Fibroblast of villous mesenchyme (primary cell): ENCODE measurements at regions not wholly inside any gene's neighbourhood (a gene's known extent, or its start where the extent isn't known, plus 50 kb on each side); places are given as distances from the start of the nearest gene placed in this dataset.

ENCODE experiments used
- DNase-seq: peaks from one replicate; pipeline ENCODE4 v3.0.0-alpha.2; 2010; ENCODE audit warnings: low read depth
- H3K4me3 ChIP-seq: 2 replicates; pipeline ENCODE4 v1.5.1; 2011; ENCODE audit warnings: low read depth, mild to moderate bottlenecking, low read length
- TF ChIP-seq, protein P1 (sequence below): IDR thresholded peaks from 2 replicates; pipeline ENCODE4 v1.5.1; 2012; ENCODE audit warnings: low read depth, mild to moderate bottlenecking, low read length; ENCODE audit not compliant: insufficient read depth

DNA sequence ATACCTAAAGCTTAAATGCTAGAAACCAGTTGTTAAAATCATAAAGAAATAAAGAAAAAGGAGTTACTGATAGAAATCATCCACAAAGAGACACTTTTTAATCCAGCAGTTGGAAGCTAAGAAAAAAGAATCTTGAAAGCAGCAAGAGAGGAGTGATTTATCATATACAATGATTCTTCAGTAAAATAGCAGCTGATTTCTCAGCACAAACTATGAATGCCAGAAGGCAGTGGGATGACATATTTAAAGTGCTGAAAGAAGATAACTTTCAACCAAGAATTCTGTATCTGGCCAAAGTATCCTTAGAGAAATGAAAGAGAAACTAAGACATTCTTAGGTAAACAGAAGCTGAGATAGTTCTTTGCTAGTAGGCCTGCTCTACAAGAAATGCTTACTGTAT is 366.0 kb downstream of the HTR1A start:
- H3K4me3 ChIP-seq = no peak overlapping the region
- no peak for DNase-seq
- TF ChIP-seq, protein P1, sequence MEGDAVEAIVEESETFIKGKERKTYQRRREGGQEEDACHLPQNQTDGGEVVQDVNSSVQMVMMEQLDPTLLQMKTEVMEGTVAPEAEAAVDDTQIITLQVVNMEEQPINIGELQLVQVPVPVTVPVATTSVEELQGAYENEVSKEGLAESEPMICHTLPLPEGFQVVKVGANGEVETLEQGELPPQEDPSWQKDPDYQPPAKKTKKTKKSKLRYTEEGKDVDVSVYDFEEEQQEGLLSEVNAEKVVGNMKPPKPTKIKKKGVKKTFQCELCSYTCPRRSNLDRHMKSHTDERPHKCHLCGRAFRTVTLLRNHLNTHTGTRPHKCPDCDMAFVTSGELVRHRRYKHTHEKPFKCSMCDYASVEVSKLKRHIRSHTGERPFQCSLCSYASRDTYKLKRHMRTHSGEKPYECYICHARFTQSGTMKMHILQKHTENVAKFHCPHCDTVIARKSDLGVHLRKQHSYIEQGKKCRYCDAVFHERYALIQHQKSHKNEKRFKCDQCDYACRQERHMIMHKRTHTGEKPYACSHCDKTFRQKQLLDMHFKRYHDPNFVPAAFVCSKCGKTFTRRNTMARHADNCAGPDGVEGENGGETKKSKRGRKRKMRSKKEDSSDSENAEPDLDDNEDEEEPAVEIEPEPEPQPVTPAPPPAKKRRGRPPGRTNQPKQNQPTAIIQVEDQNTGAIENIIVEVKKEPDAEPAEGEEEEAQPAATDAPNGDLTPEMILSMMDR = no peak

DNA sequence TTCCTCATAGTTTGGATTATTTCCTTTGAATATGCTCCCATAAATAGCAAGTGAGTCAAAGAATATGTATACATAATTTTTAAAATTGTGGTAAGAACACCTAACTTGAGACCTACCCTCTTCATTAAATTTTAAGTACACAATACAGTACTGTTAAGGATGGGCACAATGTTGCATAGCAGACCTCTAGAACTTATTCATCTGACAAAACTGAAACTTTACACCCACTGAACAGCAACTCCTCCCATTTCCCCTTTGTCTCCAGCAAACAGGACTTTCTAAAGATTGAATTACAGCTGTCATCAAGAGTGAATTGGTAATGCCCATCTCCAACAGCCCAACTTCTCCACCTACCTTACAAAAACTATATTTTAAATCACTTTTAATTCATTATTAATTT is 388.9 kb downstream of the HTR1A start:
- DNase-seq = no peak
- H3K4me3 ChIP-seq = no peak overlapping the region
- TF ChIP-seq, protein P1 = no peak

DNA sequence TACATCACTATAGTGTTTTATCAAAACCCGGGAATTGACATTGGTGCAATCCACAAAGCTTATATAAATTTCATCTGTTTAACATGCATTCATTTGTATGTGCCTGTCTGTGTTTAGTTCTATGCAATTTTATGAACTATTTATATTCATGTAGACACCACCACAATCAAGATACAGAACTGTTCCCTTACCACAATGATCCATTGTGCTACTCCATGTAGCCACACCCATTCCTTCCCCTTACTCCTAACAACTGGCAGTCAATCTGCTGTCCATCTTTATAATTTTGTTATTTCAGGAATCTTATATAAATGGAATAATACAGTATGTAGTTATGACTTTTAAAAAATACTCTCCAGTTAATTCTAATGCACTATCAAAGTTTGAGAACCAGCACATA is 389.5 kb downstream of the HTR1A start:
- DNase-seq = no peak
- H3K4me3 ChIP-seq = no peak overlapping the region
- TF ChIP-seq, protein P1 = no peak

DNA sequence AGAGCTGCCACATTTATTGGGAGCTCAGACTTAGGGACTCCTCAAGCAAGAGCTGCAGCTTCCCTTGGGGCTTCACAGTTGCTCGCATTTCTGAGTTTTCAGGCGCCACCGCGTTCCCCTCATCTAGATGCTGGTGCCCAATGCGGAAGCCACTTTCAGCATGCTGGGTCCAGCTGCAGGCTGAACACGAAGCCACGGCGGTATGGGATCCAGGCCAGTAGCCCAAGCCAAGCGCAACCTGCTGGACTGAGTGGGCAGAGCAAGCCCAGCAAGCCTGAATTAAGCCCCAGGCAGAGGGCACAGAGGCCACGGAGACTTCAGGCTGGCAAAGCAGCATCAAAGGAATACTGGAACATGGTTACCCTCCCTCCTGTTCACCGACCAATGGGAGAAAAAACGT is 391.5 kb downstream of the HTR1A start:
- TF ChIP-seq, protein P1 = no peak
- H3K4me3 ChIP-seq = no peak overlapping the region
- no peak for DNase-seq

DNA sequence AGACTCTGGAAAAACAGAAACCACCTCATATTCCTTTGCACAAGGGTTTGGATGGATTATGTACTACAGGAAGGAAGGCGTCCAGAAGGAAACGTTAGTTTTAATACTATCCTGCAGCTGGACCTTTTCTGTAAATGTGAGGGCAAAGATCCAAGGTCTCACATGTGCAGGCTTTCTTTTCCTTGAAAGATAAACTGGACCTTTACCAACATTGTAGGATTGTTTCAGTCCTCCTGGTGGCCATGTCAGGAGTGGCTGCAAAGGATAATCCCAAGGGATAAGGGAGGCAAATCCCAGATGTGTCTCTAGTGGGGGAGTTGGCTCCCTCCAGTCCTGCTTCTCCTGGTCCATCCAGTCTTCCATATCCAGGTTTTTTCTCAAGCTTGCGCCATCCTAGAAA is 397.5 kb downstream of the HTR1A start:
- TF ChIP-seq, protein P1 = no peak
- no peak overlapping the region for H3K4me3 ChIP-seq
- DNase-seq = no peak

DNA sequence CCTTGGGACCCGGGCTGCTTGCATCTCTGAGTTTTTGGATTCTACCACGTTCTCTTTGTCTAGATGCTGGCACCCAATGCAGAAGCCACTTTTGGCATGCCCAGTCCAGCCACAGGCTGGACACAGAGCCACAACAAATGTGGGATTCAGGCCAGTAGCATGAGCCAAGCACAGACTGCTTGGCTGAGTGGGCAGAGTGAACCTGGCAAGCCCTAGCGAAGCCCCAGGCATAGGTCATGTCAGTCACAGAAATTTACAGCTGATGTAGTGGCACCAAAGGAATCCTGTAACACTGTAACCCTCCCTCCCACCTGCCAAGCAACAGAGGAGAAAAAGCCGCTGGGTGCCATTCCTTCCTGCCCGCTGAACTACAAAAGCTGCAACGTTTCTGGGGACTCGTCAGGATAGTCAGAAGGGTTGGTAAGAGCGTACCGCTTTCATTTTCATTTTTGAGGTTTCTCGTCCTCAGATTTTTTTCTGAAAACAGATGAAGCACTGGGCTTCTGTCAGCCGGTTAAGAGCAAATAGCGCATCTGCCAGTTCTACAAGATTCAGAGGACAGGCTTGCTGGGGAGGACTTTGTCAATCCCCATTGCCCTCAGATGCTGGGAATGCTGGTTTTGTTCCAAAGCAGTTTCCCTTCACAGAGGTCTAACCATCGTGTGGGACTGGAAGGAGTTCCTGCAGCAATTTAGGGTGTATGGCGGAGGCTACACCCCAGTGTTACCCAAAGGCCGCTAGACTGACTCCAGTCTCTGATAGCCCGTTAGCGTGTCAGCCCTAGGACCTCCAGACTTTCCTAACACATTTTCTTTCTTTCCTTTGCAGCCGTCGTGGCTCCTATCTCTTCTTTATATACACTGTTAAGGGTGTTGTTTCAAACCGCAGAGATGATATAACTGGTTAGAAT is 399.0 kb downstream of the HTR1A start:
- no peak overlapping the region for H3K4me3 ChIP-seq
- TF ChIP-seq, protein P1 = no peak
- no peak for DNase-seq

DNA sequence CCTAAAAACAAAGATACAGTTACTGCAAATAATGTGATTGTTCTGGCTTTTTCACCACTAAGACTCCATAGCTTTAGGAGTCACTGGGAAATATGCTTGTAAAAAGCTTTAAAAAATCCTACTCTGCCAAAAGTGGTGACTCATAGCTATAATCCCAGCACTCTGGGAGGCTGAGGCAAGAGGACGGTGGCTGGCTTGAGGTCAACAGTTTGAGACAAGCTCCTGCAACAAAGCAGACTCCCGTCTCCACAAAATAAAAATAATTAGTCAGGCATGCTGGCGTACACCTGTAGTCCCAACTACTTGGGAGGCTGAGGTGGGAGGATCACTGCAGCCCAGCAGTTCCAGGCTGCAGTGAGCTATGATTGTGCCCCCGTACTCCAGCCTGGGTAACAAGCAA is 406.4 kb downstream of the HTR1A start:
- TF ChIP-seq, protein P1 = no peak
- H3K4me3 ChIP-seq = no peak overlapping the region
- DNase-seq = no peak
